HL-60 (cell line): ENCODE measurements at regions not wholly inside any gene's neighbourhood (a gene's known extent, or its start where the extent isn't known, plus 50 kb on each side); places are given as distances from the start of the nearest gene placed in this dataset.

Source experiments
- GABPA ChIP-seq: IDR thresholded peaks from 2 replicates; pipeline ENCODE4 v1.6.1; 2012; ENCODE audit warnings: low read depth
- POLR2AphosphoS5 ChIP-seq: IDR thresholded peaks from 2 replicates; pipeline ENCODE4 v1.6.1; 2012; ENCODE audit warnings: low read depth
- SPI1 ChIP-seq: IDR thresholded peaks from 2 replicates; pipeline ENCODE4 v1.6.1; 2012; ENCODE audit warnings: low read depth, mild to moderate bottlenecking, borderline replicate concordance
- TF ChIP-seq, protein P1 (sequence below): IDR thresholded peaks from one replicate; pipeline ENCODE4 v1.5.1; 2011; ENCODE audit warnings: low read length, control low read depth, inconsistent platforms; ENCODE audit not compliant: insufficient read depth
- TF ChIP-seq, protein P2 (sequence below): IDR thresholded peaks from 2 replicates; pipeline ENCODE4 v1.6.1; 2012; ENCODE audit warnings: low read depth; ENCODE audit not compliant: insufficient replicate concordance

DNA sequence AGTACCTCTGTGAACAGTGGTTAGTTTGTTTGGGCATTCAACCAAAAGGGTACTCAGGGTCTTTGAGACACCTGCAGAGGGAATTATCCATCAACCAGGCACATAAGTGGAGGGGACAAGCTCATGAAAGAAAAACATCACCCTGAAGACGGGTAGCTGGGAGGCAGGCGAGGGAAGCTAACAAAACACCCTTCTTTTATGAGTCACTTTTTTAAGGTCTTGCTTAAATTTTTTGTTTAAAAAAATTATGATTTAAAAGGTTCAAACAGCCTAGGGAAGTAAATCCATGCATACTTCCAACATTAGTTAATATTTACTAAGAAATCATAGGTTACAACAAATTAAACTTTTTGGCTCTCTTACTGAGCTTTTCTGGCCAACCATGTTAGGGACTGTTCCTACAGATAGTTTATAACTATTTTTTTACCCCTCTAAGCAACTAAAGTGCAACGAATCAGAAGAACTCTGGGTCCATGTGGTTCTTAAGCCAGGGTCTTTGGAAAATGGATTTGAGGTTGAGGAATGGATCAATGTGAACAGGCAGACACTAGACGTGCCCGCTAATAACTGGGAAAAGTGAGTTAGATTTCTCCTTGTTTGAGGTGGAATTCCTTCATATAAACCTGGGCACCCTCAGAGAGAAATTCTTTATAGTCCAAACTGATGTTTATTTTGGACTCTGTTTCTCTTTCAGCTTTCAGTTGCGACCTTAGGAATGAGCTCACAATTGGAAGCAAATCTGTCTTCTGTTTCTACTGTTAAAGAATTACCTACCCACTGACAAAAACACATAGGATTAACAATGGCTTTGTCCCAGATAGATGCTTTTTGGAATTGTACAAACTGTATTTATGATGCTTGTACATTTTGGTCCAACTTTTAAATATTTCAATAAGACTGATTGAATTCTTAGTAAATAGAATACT, 123.0 kb downstream of the LYPLAL1 start:
- no peak for TF ChIP-seq POLR2AphosphoS5
- TF ChIP-seq, protein P1, sequence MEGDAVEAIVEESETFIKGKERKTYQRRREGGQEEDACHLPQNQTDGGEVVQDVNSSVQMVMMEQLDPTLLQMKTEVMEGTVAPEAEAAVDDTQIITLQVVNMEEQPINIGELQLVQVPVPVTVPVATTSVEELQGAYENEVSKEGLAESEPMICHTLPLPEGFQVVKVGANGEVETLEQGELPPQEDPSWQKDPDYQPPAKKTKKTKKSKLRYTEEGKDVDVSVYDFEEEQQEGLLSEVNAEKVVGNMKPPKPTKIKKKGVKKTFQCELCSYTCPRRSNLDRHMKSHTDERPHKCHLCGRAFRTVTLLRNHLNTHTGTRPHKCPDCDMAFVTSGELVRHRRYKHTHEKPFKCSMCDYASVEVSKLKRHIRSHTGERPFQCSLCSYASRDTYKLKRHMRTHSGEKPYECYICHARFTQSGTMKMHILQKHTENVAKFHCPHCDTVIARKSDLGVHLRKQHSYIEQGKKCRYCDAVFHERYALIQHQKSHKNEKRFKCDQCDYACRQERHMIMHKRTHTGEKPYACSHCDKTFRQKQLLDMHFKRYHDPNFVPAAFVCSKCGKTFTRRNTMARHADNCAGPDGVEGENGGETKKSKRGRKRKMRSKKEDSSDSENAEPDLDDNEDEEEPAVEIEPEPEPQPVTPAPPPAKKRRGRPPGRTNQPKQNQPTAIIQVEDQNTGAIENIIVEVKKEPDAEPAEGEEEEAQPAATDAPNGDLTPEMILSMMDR: no peak
- TF ChIP-seq, protein P2, sequence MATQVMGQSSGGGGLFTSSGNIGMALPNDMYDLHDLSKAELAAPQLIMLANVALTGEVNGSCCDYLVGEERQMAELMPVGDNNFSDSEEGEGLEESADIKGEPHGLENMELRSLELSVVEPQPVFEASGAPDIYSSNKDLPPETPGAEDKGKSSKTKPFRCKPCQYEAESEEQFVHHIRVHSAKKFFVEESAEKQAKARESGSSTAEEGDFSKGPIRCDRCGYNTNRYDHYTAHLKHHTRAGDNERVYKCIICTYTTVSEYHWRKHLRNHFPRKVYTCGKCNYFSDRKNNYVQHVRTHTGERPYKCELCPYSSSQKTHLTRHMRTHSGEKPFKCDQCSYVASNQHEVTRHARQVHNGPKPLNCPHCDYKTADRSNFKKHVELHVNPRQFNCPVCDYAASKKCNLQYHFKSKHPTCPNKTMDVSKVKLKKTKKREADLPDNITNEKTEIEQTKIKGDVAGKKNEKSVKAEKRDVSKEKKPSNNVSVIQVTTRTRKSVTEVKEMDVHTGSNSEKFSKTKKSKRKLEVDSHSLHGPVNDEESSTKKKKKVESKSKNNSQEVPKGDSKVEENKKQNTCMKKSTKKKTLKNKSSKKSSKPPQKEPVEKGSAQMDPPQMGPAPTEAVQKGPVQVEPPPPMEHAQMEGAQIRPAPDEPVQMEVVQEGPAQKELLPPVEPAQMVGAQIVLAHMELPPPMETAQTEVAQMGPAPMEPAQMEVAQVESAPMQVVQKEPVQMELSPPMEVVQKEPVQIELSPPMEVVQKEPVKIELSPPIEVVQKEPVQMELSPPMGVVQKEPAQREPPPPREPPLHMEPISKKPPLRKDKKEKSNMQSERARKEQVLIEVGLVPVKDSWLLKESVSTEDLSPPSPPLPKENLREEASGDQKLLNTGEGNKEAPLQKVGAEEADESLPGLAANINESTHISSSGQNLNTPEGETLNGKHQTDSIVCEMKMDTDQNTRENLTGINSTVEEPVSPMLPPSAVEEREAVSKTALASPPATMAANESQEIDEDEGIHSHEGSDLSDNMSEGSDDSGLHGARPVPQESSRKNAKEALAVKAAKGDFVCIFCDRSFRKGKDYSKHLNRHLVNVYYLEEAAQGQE: no peak
- TF ChIP-seq SPI1: no peak
- TF ChIP-seq GABPA: no peak
